ENCODE measurements at regions not wholly inside any gene's neighbourhood (a gene's known extent, or its start where the extent isn't known, plus 50 kb on each side); places are given as distances from the start of the nearest gene placed in this dataset.

DNA sequence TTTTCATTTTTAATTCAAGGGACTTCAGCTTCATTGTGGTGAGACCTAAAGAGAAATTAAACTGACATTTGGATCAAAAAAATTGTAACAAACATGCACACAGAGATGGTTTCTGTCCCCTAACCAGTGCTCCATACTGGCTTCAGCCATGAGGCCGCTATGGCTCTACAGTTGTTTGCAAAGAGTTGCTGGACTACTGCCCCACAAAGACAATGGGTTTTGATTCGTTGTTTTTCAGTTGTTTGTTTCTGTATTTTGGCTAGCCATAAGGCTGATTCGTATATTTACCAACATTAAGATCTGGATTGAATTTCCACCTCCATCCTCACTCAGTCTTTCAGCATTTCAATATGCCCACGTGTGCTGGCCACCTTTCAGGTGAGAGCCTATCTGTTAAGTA is 163.7 kb upstream of the KIF2A start:
- Histone ChIP-seq H3K9me3 (no peaks in the 10 kb centered on the region), H3K27ac (no peak overlapping the region), H3K4me3 (no peak overlapping the region), H3K36me3 (no peaks in the 10 kb centered on the region), H3K4me1 (no peaks in the 10 kb centered on the region), H3K27me3 (peaks cover 0 to 81% (median 33%) of the 10 kb centered on the region in 7 donors)
- 76 to 79% methylated on average over 4 of the region's 4 CpGs for WGBS, 2 donors
- intact Hi-C loops (cut with DNase I), result loop anchor here in 1 of 10 donors (10.0 kb wide), 1 partner anchor 1468 kb away; no protein-coding TSS in a partner anchor
- no peak for DNase-seq
- no peak for ATAC-seq
- TF ChIP-seq CTCF (IDR thresholded peaks at IDR 0.05), result no peak

DNA sequence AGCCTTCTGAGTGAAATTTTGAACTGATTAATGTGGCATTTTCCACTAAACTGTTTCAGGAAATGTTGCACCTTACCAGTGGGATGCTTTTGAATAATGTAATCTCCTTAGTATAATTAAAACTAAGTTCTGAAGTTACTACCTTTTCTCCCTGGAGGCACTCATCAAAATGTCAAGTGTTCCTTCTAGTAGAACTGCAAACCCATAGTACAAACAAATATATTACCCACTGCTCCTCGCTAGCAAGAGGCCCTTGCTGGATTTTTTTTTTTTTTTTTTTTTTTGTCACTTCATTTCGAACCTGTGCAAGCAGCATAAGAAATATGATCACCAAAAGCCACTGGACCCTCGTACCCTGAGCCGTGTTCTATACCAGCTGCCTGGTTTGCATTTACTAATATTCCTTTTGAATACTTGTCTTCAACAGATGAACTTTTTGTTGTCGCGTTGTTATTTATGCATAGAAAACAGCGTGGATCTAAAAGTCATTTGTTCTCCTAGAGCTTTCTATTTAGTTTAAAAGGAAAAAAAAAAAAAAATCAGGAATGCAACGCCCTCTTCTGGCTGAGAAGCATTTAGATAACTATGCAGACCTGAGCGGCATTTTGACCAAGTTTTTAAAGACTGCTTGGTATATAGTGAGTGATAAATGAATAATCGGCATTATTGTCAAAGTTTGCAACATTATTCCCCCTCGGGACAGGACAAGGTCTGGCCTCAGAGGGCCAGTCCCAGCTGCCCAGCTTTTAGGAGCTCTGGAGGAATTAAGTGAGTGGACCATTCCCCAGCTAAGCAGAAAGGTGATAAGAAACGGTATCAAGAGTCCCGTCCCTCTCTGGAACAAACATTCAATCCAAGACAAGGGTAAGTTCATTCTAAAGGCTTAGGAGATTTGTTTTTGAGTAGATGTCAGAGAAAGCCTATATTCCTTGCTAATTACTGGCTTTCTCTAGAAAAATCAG is 162.5 kb upstream of the KIF2A start:
- Histone ChIP-seq H3K4me3 (no peak overlapping the region), H3K4me1 (no peaks in the 10 kb centered on the region), H3K9me3 (peaks cover 0 to 7% (median 0%) of the 10 kb centered on the region in 11 donors), H3K36me3 (no peaks in the 10 kb centered on the region), H3K27me3 (peaks cover 0 to 80% (median 27%) of the 10 kb centered on the region in 7 donors), H3K27ac (no peak overlapping the region)
- intact Hi-C loops (cut with DNase I), result loop anchor here in 1 of 10 donors (10.0 kb wide), 1 partner anchor 1469 kb away; no protein-coding TSS in a partner anchor
- DNase-seq (no peak), ATAC-seq (no peak)
- WGBS, 2 donors, result 21 to 25% methylated on average over 13 of the region's 13 CpGs
- peak in 6 of 9 donors; percentile 46 to 60 (median 51) for TF ChIP-seq CTCF (IDR thresholded peaks at IDR 0.05)

DNA sequence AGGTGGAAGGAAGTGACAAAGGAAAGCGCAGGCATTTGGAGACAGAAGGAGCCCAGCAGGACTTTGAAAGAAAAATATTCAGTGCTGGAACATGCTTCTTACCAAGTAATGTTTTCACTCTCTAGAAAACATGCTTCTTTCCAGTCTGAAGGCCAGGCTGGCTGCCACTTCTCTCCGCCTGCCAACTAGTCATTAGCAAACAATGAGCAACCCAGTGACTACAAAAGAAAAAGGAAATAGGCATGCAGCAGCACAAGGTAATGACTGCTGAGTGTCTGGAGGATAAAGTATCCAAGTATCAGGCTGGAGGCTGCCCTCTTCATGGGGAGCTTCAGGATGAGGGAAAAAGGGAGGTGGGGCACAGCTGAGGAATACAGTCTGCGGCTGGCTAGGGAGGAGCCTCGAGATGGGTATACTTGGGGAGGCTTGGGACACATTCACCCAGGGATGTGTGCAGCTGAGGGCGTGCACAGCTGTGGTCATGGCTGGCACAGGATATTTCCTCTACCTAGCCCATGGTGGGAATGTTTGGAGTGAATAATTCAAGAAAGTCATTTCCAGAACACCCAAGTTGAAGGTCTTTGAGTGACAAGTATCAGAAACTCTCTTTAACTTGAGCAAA is 161.5 kb upstream of the KIF2A start:
- no peak for DNase-seq
- TF ChIP-seq CTCF (IDR thresholded peaks at IDR 0.05), result no peak
- Histone ChIP-seq H3K27ac (no peak overlapping the region), H3K4me1 (no peaks in the 10 kb centered on the region), H3K27me3 (peaks cover 0 to 76% (median 23%) of the 10 kb centered on the region in 7 donors), H3K9me3 (peaks cover 0 to 7% (median 0%) of the 10 kb centered on the region in 11 donors), H3K4me3 (no peak overlapping the region), H3K36me3 (no peaks in the 10 kb centered on the region)
- 69 to 70% methylated on average over 5 of the region's 5 CpGs for WGBS, 2 donors
- intact Hi-C loops (cut with DNase I), result loop anchor here in 1 of 10 donors (10.0 kb wide), 1 partner anchor 1470 kb away; no protein-coding TSS in a partner anchor
- no peak for ATAC-seq

DNA sequence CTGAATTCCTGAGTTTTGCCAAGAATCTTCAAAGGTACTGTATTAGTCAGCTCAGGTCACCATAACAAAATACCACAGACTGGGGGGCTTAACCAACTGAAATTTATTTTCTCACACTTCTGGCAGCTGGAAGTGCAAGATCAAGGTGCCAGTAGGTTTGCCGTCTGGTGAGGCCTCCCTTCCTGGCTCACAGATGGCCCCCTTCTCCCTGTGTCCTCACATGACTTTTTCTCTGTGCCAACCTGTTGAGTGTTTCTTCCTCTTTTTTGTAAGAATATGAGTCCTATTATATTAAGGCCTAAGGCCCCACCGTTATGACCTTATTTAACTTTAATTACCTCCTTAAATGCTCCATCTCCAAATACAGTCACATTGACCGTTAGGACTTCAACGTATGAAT is 156.1 kb upstream of the KIF2A start:
- Histone ChIP-seq H3K27ac (no peak overlapping the region), H3K4me3 (no peak overlapping the region), H3K27me3 (peaks cover 0 to 32% (median 6%) of the 10 kb centered on the region in 7 donors), H3K36me3 (no peaks in the 10 kb centered on the region), H3K4me1 (no peaks in the 10 kb centered on the region), H3K9me3 (peaks cover 0 to 16% (median 5%) of the 10 kb centered on the region in 11 donors)
- no peak for TF ChIP-seq CTCF (IDR thresholded peaks at IDR 0.05)
- DNase-seq (no peak), ATAC-seq (no peak)
- intact Hi-C loops (cut with DNase I), result loop anchor here in 1 of 10 donors (10.0 kb wide), 1 partner anchor 1475 kb away; no protein-coding TSS in a partner anchor
- WGBS, 2 donors, result 81 to 89% methylated on average over 4 of the region's 4 CpGs
